SJSA1 (cell line): ENCODE measurements at regions not wholly inside any gene's neighbourhood (a gene's known extent, or its start where the extent isn't known, plus 50 kb on each side); places are given as distances from the start of the nearest gene placed in this dataset.
A peak's percentile ranks its signal among the peaks of the same experiment; 100 is the strongest.

Experiments
- DNase-seq, 2 experiments: peaks; one replicate each; pipeline ENCODE4 v3.0.0-alpha.2; 2015 to 2020; ENCODE audit warnings: low spot score in 2 of 2, low read depth in 1 of 2
- H3K27ac ChIP-seq: fragments of 250-450 bp; sonication (Bioruptor Pico); 2 replicates; pipeline ENCODE4 v1.5.1; 2020; ENCODE audit warnings: mild to moderate bottlenecking, moderate library complexity
- H3K27me3 ChIP-seq: fragments of 250-450 bp; sonication (Bioruptor Pico); replicated peaks from 2 replicates; pipeline ENCODE4 v1.5.1; 2020; ENCODE audit warnings: mild to moderate bottlenecking, moderate library complexity
- H3K36me3 ChIP-seq: fragments of 250-450 bp; sonication (Bioruptor Pico); 2 replicates; pipeline ENCODE4 v1.5.1; 2020; ENCODE audit warnings: mild to moderate bottlenecking
- H3K4me1 ChIP-seq: fragments of 250-450 bp; sonication (Bioruptor Pico); replicated peaks from 2 replicates; pipeline ENCODE4 v1.6.1; 2021; ENCODE audit warnings: mild to moderate bottlenecking
- H3K4me3 ChIP-seq: fragments of 250-450 bp; sonication (Bioruptor Pico); 2 replicates; pipeline ENCODE4 v1.5.1; 2020; ENCODE audit warnings: mild to moderate bottlenecking
- H3K9me3 ChIP-seq: fragments of 250-450 bp; sonication (Bioruptor Pico); replicated peaks from 2 replicates; pipeline ENCODE4 v1.5.1; 2020; ENCODE audit warnings: mild to moderate bottlenecking

GRCh38 chr4:19786616-19787015, 465.1 kb upstream of the SLIT2 start:
- peaks cover 15% of the 10 kb centered on the region for H3K9me3 ChIP-seq
- DNase-seq, result no peak
- no peak overlapping the region for H3K4me3 ChIP-seq
- H3K4me1 ChIP-seq, result no peaks in the 10 kb centered on the region
- no peaks in the 10 kb centered on the region for H3K36me3 ChIP-seq
- H3K27me3 ChIP-seq, result no peaks in the 10 kb centered on the region; the same call in 1 of the 2 replicates
- no peak overlapping the region for H3K27ac ChIP-seq

GRCh38 chr4:19783667-19784223, 468.0 kb upstream of the SLIT2 start:
- Histone ChIP-seq H3K27ac (no peak overlapping the region), H3K9me3 (peaks cover 15% of the 10 kb centered on the region), H3K4me1 (no peaks in the 10 kb centered on the region), H3K4me3 (no peak overlapping the region), H3K27me3 (no peaks in the 10 kb centered on the region; the same call in 1 of the 2 replicates), H3K36me3 (no peaks in the 10 kb centered on the region)
- DNase-seq, result no peak

GRCh38 chr4:19780871-19781270, 470.8 kb upstream of the SLIT2 start:
- no peak overlapping the region for H3K4me3 ChIP-seq
- H3K4me1 ChIP-seq, result peaks cover 17% of the 10 kb centered on the region
- no peaks in the 10 kb centered on the region for H3K27me3 ChIP-seq
- no peak overlapping the region for H3K27ac ChIP-seq
- DNase-seq, result no peak
- no peaks in the 10 kb centered on the region for H3K36me3 ChIP-seq
- H3K9me3 ChIP-seq, result peaks cover 15% of the 10 kb centered on the region

DNA sequence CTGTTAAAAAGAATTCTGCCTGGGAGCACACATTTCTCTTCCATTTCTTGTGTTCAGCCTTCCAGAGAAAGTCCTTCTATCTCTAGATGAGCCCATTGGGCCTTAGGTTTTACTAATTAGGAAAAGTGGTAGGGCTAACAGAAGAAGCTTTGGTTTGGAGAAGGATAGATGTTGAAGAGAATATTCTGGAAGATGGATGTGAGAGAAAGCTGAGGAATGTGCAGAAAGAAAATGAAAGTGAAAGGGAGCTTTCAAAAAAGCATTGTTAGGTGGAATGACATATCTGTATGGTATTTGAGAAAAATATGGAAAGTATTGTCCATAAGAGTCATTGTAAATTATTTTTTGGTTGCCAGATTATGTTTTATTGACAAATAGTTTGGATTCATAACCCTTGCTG, 474.8 kb upstream of the SLIT2 start:
- peak overlapping the region; percentile 85 for H3K27ac ChIP-seq

GRCh38 chr4:19776021-19776459, 475.7 kb upstream of the SLIT2 start:
- H3K36me3 ChIP-seq, result no peaks in the 10 kb centered on the region
- no peak overlapping the region for H3K4me3 ChIP-seq
- peak; percentile 96 to 98 for DNase-seq
- H3K4me1 ChIP-seq, result peaks cover 36% of the 10 kb centered on the region
- H3K27ac ChIP-seq, result peak overlapping the region; percentile 85
- H3K9me3 ChIP-seq, result no peaks in the 10 kb centered on the region
- H3K27me3 ChIP-seq, result no peaks in the 10 kb centered on the region

More for the DNA sequence above, 474.8 kb upstream of the SLIT2 start:
- Histone ChIP-seq H3K4me3 (no peak overlapping the region), H3K36me3 (no peaks in the 10 kb centered on the region), H3K4me1 (peaks cover 36% of the 10 kb centered on the region), H3K27me3 (no peaks in the 10 kb centered on the region), H3K9me3 (no peaks in the 10 kb centered on the region)
- peak in 1 of 2 experiments; percentile 74 for DNase-seq

DNA sequence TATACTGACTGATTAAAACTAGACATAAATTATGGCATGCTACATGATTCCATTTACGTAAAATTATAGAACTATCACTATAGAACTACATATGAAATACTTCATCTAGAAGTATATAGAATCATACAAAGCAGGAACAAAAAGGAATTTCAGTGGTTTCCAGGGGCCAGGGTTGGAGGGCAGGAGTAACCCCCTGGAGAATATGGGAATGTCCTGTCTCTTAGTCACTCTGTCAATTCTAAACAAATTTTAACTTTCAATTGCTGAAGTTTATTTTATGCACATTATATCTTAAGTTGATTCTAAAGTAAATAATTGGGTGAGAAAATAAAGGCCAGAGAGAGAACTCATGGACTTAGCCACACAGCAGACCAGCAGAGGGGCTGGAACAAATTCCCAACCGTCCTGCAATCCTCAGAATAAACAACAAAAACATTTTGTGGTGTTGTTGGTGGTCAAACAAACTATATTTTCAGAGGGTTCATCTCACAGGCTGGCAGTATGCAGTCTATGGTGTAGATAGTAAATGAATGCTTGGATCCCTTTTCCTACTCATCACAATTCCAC, 476.9 kb upstream of the SLIT2 start:
- Histone ChIP-seq H3K4me1 (peaks cover 40% of the 10 kb centered on the region), H3K27ac (peak overlapping the region; percentile 85), H3K4me3 (no peak overlapping the region), H3K9me3 (0 out of 2 replicates have a peak, but pooled peaks cover 3% of the 10 kb centered on the region), H3K36me3 (no peaks in the 10 kb centered on the region), H3K27me3 (no peaks in the 10 kb centered on the region)
- peak; percentile 82 to 97 for DNase-seq

DNA sequence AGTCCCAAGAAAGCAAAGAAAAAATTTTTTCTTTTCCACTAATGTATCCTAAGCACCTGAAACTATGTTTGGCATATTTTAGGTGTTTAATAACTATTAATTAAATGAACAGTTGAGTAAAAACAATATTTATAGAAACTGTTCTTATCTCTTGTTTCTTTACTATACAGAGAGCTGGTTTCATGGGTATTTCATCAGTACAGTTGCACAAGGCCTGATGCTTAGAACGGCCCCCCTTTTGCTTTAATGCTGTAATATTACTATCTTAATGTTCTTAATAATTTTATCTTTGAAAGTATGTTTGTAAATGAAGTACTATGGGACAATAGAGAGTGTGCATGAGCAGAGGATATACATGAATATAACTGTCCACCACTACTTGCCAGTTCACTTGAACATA, 479.1 kb upstream of the SLIT2 start:
- Histone ChIP-seq H3K4me3 (no peak overlapping the region), H3K27ac (no peak overlapping the region), H3K27me3 (no peaks in the 10 kb centered on the region; the same call in 1 of the 2 replicates), H3K9me3 (0 out of 2 replicates have a peak, but pooled peaks cover 3% of the 10 kb centered on the region), H3K36me3 (no peaks in the 10 kb centered on the region), H3K4me1 (peaks cover 40% of the 10 kb centered on the region)
- no peak for DNase-seq

DNA sequence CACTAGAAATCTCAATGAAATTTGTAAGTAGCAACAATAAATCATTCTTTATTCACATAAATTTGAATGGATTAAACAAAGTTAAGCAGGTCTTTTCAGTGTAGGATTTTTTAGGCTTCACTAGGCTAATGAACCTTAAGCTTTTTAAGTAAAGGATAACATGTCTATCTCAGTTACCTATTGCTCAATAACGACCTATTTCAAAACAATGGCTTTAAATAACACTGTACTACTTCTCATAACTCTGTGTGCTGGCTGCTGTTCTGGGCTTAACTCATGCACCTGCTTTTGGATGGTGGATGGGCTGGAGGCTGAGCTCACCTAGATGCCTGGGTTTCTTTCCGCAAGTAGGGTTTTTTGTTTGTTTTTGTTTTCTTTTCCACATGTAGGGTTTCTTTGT, 495.0 kb upstream of the SLIT2 start:
- no peaks in the 10 kb centered on the region for H3K36me3 ChIP-seq
- DNase-seq, result no peak
- no peak overlapping the region for H3K4me3 ChIP-seq
- no peaks in the 10 kb centered on the region for H3K4me1 ChIP-seq
- peaks cover 3% of the 10 kb centered on the region for H3K27me3 ChIP-seq
- no peaks in the 10 kb centered on the region for H3K9me3 ChIP-seq
- no peak overlapping the region for H3K27ac ChIP-seq

- no peak for DNase-seq
- H3K27me3 ChIP-seq, result peaks cover 3% of the 10 kb centered on the region
- H3K27ac ChIP-seq, result no peak overlapping the region
- no peak overlapping the region for H3K4me3 ChIP-seq
- H3K4me1 ChIP-seq, result peaks cover 22% of the 10 kb centered on the region
- no peaks in the 10 kb centered on the region for H3K9me3 ChIP-seq
- no peaks in the 10 kb centered on the region for H3K36me3 ChIP-seq
Observed at GRCh38 chr4:19752599-19752998, 499.1 kb upstream of the SLIT2 start.

GRCh38 chr4:19748519-19749479, 502.9 kb upstream of the SLIT2 start:
- H3K27ac ChIP-seq, result peak overlapping the region; percentile 52
- H3K4me3 ChIP-seq, result no peak overlapping the region
- no peaks in the 10 kb centered on the region for H3K36me3 ChIP-seq
- no peaks in the 10 kb centered on the region for H3K9me3 ChIP-seq
- DNase-seq, result peak in 1 of 2 experiments; percentile 88
- peaks cover 22% of the 10 kb centered on the region for H3K4me1 ChIP-seq
- H3K27me3 ChIP-seq, result no peaks in the 10 kb centered on the region

DNA sequence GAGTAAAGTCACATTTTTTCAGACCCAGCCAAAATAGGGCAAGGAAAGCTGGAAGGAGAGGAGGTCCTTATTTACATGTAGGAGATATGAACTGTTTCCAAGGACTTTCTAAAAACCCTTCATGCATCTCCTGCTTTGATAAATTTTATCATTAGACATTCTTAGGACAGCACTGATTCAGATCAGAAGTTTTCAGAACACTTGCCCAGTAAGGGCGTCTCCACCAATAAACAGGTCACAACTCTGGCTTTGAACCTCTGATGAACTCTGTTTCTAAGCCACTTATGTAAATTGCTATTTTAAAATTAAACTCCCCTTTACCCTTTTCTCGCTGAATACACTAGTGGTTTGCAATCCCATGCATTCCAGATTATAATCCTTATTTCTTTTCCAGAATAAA, 505.3 kb upstream of the SLIT2 start:
- H3K4me3 ChIP-seq, result no peak overlapping the region
- peaks cover 22% of the 10 kb centered on the region for H3K4me1 ChIP-seq
- H3K36me3 ChIP-seq, result no peaks in the 10 kb centered on the region
- H3K27me3 ChIP-seq, result no peaks in the 10 kb centered on the region
- H3K27ac ChIP-seq, result no peak overlapping the region
- DNase-seq, result no peak
- H3K9me3 ChIP-seq, result no peaks in the 10 kb centered on the region

- no peak for DNase-seq
- no peaks in the 10 kb centered on the region for H3K27me3 ChIP-seq
- no peak overlapping the region for H3K4me3 ChIP-seq
- H3K27ac ChIP-seq, result no peak overlapping the region
- no peaks in the 10 kb centered on the region for H3K36me3 ChIP-seq
- no peaks in the 10 kb centered on the region for H3K9me3 ChIP-seq
- peaks cover 25% of the 10 kb centered on the region for H3K4me1 ChIP-seq
Observed at GRCh38 chr4:19743115-19743638, 508.5 kb upstream of the SLIT2 start.

DNA sequence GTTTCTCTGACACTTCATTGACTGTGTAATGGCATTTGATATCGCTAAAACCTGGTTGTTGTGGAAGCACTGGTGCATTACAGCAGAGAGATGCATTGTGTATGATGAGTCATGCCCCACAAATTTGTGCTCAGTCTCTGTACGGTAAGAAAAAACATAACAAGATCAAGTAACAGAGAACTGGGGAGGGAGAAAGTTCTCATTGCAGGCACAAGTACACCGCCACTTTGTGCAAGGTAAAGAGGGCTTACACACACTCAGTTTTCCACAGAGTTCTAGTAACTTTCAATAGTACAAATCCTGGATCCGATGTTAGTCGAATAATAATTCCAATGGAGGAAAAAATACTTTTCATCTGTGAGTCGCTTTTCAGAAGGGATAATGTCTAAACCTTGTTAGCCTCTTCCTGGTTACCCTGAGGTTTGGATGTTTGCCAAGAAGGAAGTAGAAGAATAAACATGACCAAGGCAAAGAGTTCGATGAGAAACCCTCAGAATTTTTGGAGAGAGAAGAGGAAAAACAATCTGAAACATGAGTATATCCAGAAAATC, 512.5 kb upstream of the SLIT2 start:
- Histone ChIP-seq H3K4me1 (peaks cover 31% of the 10 kb centered on the region), H3K27ac (peak overlapping the region; percentile 90), H3K27me3 (no peaks in the 10 kb centered on the region), H3K4me3 (peak overlapping the region; percentile 21), H3K36me3 (no peaks in the 10 kb centered on the region), H3K9me3 (no peaks in the 10 kb centered on the region)
- peak; percentile 92 to 99 for DNase-seq
